BJ (cell line): ENCODE measurements at regions not wholly inside any gene's neighbourhood (a gene's known extent, or its start where the extent isn't known, plus 50 kb on each side); places are given as distances from the start of the nearest gene placed in this dataset.

Source experiments
- CTCF ChIA-PET: fragments of 350-600 bp; formaldehyde crosslinking; extraction: SDS; loops from one replicate; lab custom pipeline; 2021; ENCODE audit warnings: antibody characterized with exemption, inconsistent platforms; lab: Yijun Ruan, JAX
- POLR2A ChIA-PET: fragments of 300-600 bp; sonication (Branson Sonifier 250); formaldehyde crosslinking; extraction: SDS; loops from one replicate; lab custom pipeline; 2021; ENCODE audit warnings: antibody characterized with exemption; lab: Charles Lee
- DNase-seq: peaks from one replicate; pipeline ENCODE4 v3.0.0-alpha.2; 2011; ENCODE audit warnings: low read depth
- H3K27me3 ChIP-seq: 2 replicates; pipeline ENCODE4 v1.6.0; 2011; ENCODE audit warnings: low read length; ENCODE audit not compliant: control insufficient read depth, insufficient read depth
- H3K36me3 ChIP-seq: 2 replicates; pipeline ENCODE4 v1.5.1; 2011; ENCODE audit warnings: low read length; ENCODE audit not compliant: control insufficient read depth, insufficient read depth
- H3K4me3 ChIP-seq: 2 replicates; pipeline ENCODE4 v1.5.1; 2011; ENCODE audit warnings: low read depth, mild to moderate bottlenecking, control low read depth, low read length
- CTCF ChIP-seq: IDR thresholded peaks from 2 replicates; pipeline ENCODE4 v1.5.1; 2011; ENCODE audit warnings: low read depth, mild to moderate bottlenecking, control low read depth, inconsistent platforms, low read length, moderate library complexity; ENCODE audit not compliant: insufficient read depth

GRCh38 chr12:83800022-83800421 is 1112.6 kb downstream of the SLC6A15 start:
- ChIA-PET CTCF (no interaction called here), POLR2A (interaction anchor here (0.8 kb wide), 1 partner anchor 16 kb away, joined by 4 read pairs; no protein-coding TSS in a partner anchor)
- H3K4me3 ChIP-seq, result no peak overlapping the region
- no peak for DNase-seq
- TF ChIP-seq CTCF, result no peak
- no peaks in the 10 kb centered on the region for H3K27me3 ChIP-seq
- H3K36me3 ChIP-seq, result no peaks in the 10 kb centered on the region

- Histone ChIP-seq H3K4me3 (no peak overlapping the region), H3K36me3 (no peaks in the 10 kb centered on the region), H3K27me3 (no peaks in the 10 kb centered on the region)
- no peak for TF ChIP-seq CTCF
- DNase-seq, result no peak
- ChIA-PET CTCF (interaction anchor here (1.2 kb wide), 1 partner anchor 12 kb away, joined by 3 read pairs; no protein-coding TSS in a partner anchor), POLR2A (no interaction called here)
Observed at GRCh38 chr12:83796531-83796930, 1109.8 kb downstream of the TMTC2 start.

- CTCF ChIA-PET, result no interaction called here
- Histone ChIP-seq H3K36me3 (no peaks in the 10 kb centered on the region), H3K4me3 (no peak overlapping the region), H3K27me3 (no peaks in the 10 kb centered on the region)
- POLR2A ChIA-PET, result no interaction called here
- DNase-seq, result no peak
- no peak for TF ChIP-seq CTCF
Observed at GRCh38 chr12:83793616-83794015, 1106.9 kb downstream of the TMTC2 start.

DNA sequence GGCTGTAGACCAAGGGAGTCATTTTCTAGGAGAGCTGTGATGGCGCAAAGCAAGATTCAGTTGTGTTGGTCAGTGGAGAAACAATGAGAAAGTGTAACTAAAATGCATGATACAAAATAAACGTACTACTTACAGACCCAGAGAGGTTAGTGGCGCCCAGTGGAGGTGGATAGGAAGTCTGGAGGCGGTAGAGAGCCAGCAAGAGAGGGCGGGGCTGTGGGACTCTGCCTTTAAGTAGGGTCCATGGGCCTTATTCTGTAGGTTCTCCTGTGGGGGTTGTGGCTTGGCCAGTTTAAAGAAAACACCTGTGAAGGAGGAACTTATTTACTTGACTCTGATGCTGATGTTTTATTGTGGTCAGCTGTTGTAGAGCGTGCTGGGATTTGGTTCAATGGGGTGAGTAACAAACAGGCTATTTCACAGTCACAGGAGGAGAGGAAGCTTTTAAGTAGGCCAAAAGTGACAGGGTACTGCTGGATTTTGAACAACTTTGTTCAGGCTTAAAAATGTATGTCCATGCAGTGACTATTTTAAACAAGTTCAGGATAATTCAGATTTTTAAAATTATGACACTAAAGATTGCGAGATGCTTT is 1097.7 kb downstream of the TMTC2 start:
- H3K36me3 ChIP-seq, result no peaks in the 10 kb centered on the region
- H3K27me3 ChIP-seq, result no peaks in the 10 kb centered on the region
- CTCF ChIA-PET, result interaction anchor here (0.7 to 0.8 kb wide), 2 partner anchors 12 to 15 kb away, joined by 3 read pairs; no protein-coding TSS in a partner anchor
- H3K4me3 ChIP-seq, result no peak overlapping the region
- TF ChIP-seq CTCF, result no peak
- DNase-seq, result no peak
- POLR2A ChIA-PET, result interaction anchor here (0.5 kb wide), 1 partner anchor 16 kb away, joined by 4 read pairs; no protein-coding TSS in a partner anchor

- H3K27me3 ChIP-seq, result no peaks in the 10 kb centered on the region
- ChIA-PET CTCF (no interaction called here), POLR2A (no interaction called here)
- TF ChIP-seq CTCF, result no peak
- H3K4me3 ChIP-seq, result no peak overlapping the region
- no peak for DNase-seq
- no peaks in the 10 kb centered on the region for H3K36me3 ChIP-seq
Observed at GRCh38 chr12:83779526-83779925, 1092.8 kb downstream of the TMTC2 start.
